OCI-LY7 (cell line): ENCODE measurements at regions not wholly inside any gene's neighbourhood (a gene's known extent, or its start where the extent isn't known, plus 50 kb on each side); places are given as distances from the start of the nearest gene placed in this dataset.

ENCODE experiments used
- BruUV-seq: library from RNA; stranded (reverse); fragments of 400-500 nt; replicated peaks from 2 replicates; lab custom pipeline; 2021; lab: Mats Ljungman, UMichigan
- CTCF ChIA-PET: fragments of 300-600 bp; sonication (Branson Sonifier 250); formaldehyde crosslinking; loops from one replicate; lab custom pipeline; 2022; ENCODE audit warnings: antibody characterized with exemption; ENCODE audit not compliant: unreplicated experiment; lab: Charles Lee
- POLR2A ChIA-PET: fragments of 300-600 bp; sonication (Branson Sonifier 250); formaldehyde crosslinking; loops from one replicate; lab custom pipeline; 2022; ENCODE audit warnings: antibody characterized with exemption; lab: Charles Lee
- DNase-seq: peaks from one replicate; pipeline ENCODE4 v3.0.0-alpha.2; 2015; ENCODE audit warnings: low spot score
- H2AFZ ChIP-seq: fragments of 200-600 bp; sonication (generic), shearing (Covaris generic); 2 replicates; pipeline ENCODE4 v1.6.1; 2014; ENCODE audit warnings: mild to moderate bottlenecking, antibody characterized with exemption, low read length, moderate library complexity
- H3K27ac ChIP-seq: fragments of 200-600 bp; sonication (generic); 2 replicates; pipeline ENCODE4 v1.5.1; 2014; ENCODE audit warnings: mixed run types, low read depth, mild to moderate bottlenecking, moderate library complexity, low read length, inconsistent platforms; ENCODE audit not compliant: poor library complexity, severe bottlenecking
- H3K36me3 ChIP-seq: fragments of 200-600 bp; sonication (generic); 2 replicates; pipeline ENCODE4 v1.6.1; 2014; ENCODE audit warnings: mild to moderate bottlenecking, antibody characterized with exemption, low read length, moderate library complexity, mixed read lengths; ENCODE audit not compliant: insufficient read depth
- H3K4me1 ChIP-seq: fragments of 200-600 bp; sonication (generic); 2 replicates; pipeline ENCODE4 v1.5.1; 2014; ENCODE audit warnings: mild to moderate bottlenecking, low read length; ENCODE audit not compliant: insufficient read depth, poor library complexity, severe bottlenecking
- H3K4me2 ChIP-seq: fragments of 200-600 bp; sonication (generic); 2 replicates; pipeline ENCODE4 v1.6.1; 2014; ENCODE audit warnings: mild to moderate bottlenecking, low read length
- H3K4me3 ChIP-seq: fragments of 200-600 bp; sonication (generic); 2 replicates; pipeline ENCODE4 v1.5.1; 2014; ENCODE audit warnings: mild to moderate bottlenecking, low read depth, low read length; ENCODE audit not compliant: poor library complexity, severe bottlenecking
- H3K79me2 ChIP-seq: fragments of 200-600 bp; sonication (generic); 2 replicates; pipeline ENCODE4 v1.6.1; 2016; ENCODE audit warnings: low read depth, mild to moderate bottlenecking, low read length, moderate library complexity, mixed read lengths; ENCODE audit not compliant: insufficient read depth
- H3K9me2 ChIP-seq: fragments of 200-600 bp; sonication (generic); 2 replicates; pipeline ENCODE4 v1.6.1; 2016; ENCODE audit warnings: mild to moderate bottlenecking, low read length, mixed read lengths; ENCODE audit not compliant: insufficient read depth
- H3K9me3 ChIP-seq: fragments of 200-600 bp; sonication (generic); 2 replicates; pipeline ENCODE4 v1.6.1; 2014; ENCODE audit warnings: mild to moderate bottlenecking, mixed run types, low read length, mixed read lengths
- H4K20me1 ChIP-seq: fragments of 200-600 bp; sonication (generic); 2 replicates; pipeline ENCODE4 v1.6.1; 2014; ENCODE audit warnings: mild to moderate bottlenecking, antibody characterized with exemption, low read length, moderate library complexity, mixed read lengths; ENCODE audit not compliant: insufficient read depth
- EZH2phosphoT487 ChIP-seq: fragments of 200-600 bp; sonication (generic); IDR thresholded peaks from 2 replicates; pipeline ENCODE4 v1.6.1; 2018; ENCODE audit warnings: low read depth, borderline replicate concordance, mild to moderate bottlenecking, mixed run types, antibody characterized with exemption, low read length, moderate library complexity, mixed read lengths
- intact Hi-C: fragments of 100-400 bp; cut with micrococcal nuclease; formaldehyde crosslinking; loops from one replicate; pipeline ENCODE4 v1.10.0; 2022; ENCODE audit not compliant: unreplicated experiment
- TF ChIP-seq, protein P1 (sequence below): fragments of 200-600 bp; sonication (generic); conservative IDR thresholded peaks from 2 replicates; pipeline ENCODE4 v1.5.1; 2014; ENCODE audit warnings: mild to moderate bottlenecking, antibody characterized with exemption, low read length, moderate library complexity, mixed read lengths

DNA sequence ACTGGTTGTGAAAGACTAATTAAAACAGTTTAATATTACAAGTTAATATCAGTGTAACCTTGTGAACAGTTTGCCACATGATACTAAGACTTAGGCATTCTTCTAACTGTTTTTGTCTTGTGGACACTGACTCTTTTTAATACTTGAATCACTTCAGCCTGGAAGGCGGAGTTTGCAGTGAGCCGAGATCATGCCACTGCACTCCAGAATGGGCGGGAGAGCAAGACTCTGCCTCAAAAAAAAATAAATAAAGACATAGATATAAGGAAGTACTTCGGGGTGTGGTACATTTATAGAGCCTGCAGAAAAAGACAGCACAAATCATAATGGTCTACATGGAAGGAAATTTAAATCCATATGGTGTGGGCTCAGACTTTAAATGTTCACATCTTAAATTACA is 300.4 kb upstream of the NETO1 start:
- intact Hi-C loops = no loop called here
- Histone ChIP-seq H4K20me1 (no peaks in the 10 kb centered on the region), H2AFZ (no peak overlapping the region), H3K79me2 (no peaks in the 10 kb centered on the region), H3K9me2 (no peaks in the 10 kb centered on the region), H3K36me3 (no peaks in the 10 kb centered on the region), H3K4me3 (no peak overlapping the region), H3K4me1 (no peaks in the 10 kb centered on the region), H3K27ac (no peak overlapping the region), H3K9me3 (no peaks in the 10 kb centered on the region), H3K4me2 (no peak overlapping the region)
- ChIA-PET POLR2A (no interaction called here), CTCF (no interaction called here)
- BruUV-seq = no TSS peak
- DNase-seq = no peak
- TF ChIP-seq EZH2phosphoT487 = no peak
- TF ChIP-seq, protein P1, sequence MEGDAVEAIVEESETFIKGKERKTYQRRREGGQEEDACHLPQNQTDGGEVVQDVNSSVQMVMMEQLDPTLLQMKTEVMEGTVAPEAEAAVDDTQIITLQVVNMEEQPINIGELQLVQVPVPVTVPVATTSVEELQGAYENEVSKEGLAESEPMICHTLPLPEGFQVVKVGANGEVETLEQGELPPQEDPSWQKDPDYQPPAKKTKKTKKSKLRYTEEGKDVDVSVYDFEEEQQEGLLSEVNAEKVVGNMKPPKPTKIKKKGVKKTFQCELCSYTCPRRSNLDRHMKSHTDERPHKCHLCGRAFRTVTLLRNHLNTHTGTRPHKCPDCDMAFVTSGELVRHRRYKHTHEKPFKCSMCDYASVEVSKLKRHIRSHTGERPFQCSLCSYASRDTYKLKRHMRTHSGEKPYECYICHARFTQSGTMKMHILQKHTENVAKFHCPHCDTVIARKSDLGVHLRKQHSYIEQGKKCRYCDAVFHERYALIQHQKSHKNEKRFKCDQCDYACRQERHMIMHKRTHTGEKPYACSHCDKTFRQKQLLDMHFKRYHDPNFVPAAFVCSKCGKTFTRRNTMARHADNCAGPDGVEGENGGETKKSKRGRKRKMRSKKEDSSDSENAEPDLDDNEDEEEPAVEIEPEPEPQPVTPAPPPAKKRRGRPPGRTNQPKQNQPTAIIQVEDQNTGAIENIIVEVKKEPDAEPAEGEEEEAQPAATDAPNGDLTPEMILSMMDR = no peak

DNA sequence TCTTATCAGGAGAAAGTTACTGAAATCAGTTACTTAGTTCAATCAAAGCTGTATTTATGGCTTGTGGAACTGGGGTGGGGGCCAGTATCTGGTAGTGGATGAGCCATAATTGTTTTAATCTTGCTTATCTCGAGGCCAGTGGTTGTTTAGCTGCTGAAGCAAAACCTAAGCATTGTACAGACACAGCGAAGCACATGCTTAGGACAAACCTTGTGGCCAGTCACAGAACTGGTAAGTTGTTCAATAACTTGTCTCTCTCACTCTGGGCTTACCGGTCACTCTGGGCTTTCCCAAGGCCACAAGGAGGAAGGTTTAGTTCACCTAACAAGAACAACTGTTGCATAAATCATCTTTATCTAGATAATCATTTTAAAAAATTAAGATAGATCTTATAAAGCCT is 296.6 kb upstream of the NETO1 start:
- H2AFZ ChIP-seq = no peak overlapping the region
- ChIA-PET CTCF (no interaction called here), POLR2A (no interaction called here)
- no peak for TF ChIP-seq EZH2phosphoT487
- TF ChIP-seq, protein P1 = no peak
- no peaks in the 10 kb centered on the region for H3K9me3 ChIP-seq
- H3K9me2 ChIP-seq = no peaks in the 10 kb centered on the region
- BruUV-seq = no TSS peak
- H3K4me1 ChIP-seq = no peaks in the 10 kb centered on the region
- no peaks in the 10 kb centered on the region for H4K20me1 ChIP-seq
- no peak for DNase-seq
- H3K36me3 ChIP-seq = no peaks in the 10 kb centered on the region
- intact Hi-C loops = no loop called here
- H3K4me2 ChIP-seq = no peak overlapping the region
- no peak overlapping the region for H3K4me3 ChIP-seq
- no peaks in the 10 kb centered on the region for H3K79me2 ChIP-seq
- no peak overlapping the region for H3K27ac ChIP-seq

DNA sequence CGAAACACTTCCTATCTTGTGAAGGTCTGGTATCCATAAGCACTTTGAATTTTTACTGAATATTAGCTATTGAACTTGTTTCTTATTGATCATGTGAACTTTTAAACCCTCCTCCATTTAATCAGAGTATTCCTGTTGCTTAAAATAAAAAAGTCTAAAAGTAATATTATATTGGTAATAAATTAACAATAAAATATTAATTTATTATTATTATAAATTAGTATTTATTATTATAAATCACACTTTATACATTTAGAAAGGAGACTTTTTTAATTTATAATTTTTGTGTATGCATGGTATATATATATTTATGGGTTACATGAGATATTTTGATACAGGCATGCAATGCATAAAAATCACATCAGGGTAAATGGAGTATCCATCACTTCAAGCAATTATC is 295.4 kb upstream of the NETO1 start:
- no peaks in the 10 kb centered on the region for H3K9me2 ChIP-seq
- H3K9me3 ChIP-seq = no peaks in the 10 kb centered on the region
- POLR2A ChIA-PET = no interaction called here
- H3K4me2 ChIP-seq = no peak overlapping the region
- H3K79me2 ChIP-seq = no peaks in the 10 kb centered on the region
- H3K36me3 ChIP-seq = no peaks in the 10 kb centered on the region
- H3K4me3 ChIP-seq = no peak overlapping the region
- no peak overlapping the region for H2AFZ ChIP-seq
- no peak overlapping the region for H3K27ac ChIP-seq
- intact Hi-C loops = no loop called here
- no TSS peak for BruUV-seq
- CTCF ChIA-PET = no interaction called here
- no peak for DNase-seq
- no peaks in the 10 kb centered on the region for H4K20me1 ChIP-seq
- H3K4me1 ChIP-seq = no peaks in the 10 kb centered on the region
- TF ChIP-seq EZH2phosphoT487 = no peak
- TF ChIP-seq, protein P1 = no peak
